ENCODE measurements at regions not wholly inside any gene's neighbourhood (a gene's known extent, or its start where the extent isn't known, plus 50 kb on each side); places are given as distances from the start of the nearest gene placed in this dataset.
"Not testable (repeated sequence)": the region's sequence is repeated elsewhere in the genome, so short reads cannot be mapped to it uniquely, and the experiment has no call there.

GRCh38 chr21:5103880-5104561 lies 5417.4 kb upstream of the TPTE start:
- not testable (repeated sequence) for H3K9ac ChIP-seq (ENCODE audit: insufficient read depth in 1 of 2, low read length in 2 of 2); H3K27ac ChIP-seq (ENCODE audit: low read depth in 1 of 2, low read length in 1 of 2); H3K36me3 ChIP-seq (ENCODE audit: control insufficient read depth in 4 of 4, insufficient read depth in 4 of 4, low read length in 4 of 4); H3K4me1 ChIP-seq (ENCODE audit: control insufficient read depth in 5 of 5, insufficient read depth in 5 of 5, low read length in 5 of 5); ATAC-seq (ENCODE audit: insufficient read depth, low FRiP score); H3K4me3 ChIP-seq; H3K27me3 ChIP-seq (ENCODE audit: control insufficient read depth in 3 of 3, insufficient read depth in 3 of 3, low read length in 2 of 3); DNase-seq; H3K9me3 ChIP-seq (ENCODE audit: control insufficient read depth in 4 of 4, insufficient read depth in 3 of 4, low read length in 3 of 4)
- 20 to 61% methylated on average over 2 to 13 of the region's 27 CpGs for WGBS, 2 donors

GRCh38 chr21:5104562-5104928 lies 5416.8 kb upstream of the TPTE start:
- H3K4me1 ChIP-seq (ENCODE audit: control insufficient read depth in 5 of 5, insufficient read depth in 5 of 5, low read length in 5 of 5); H3K27me3 ChIP-seq (ENCODE audit: control insufficient read depth in 3 of 3, insufficient read depth in 3 of 3, low read length in 2 of 3); H3K36me3 ChIP-seq (ENCODE audit: control insufficient read depth in 4 of 4, insufficient read depth in 4 of 4, low read length in 4 of 4); H3K9me3 ChIP-seq (ENCODE audit: control insufficient read depth in 4 of 4, insufficient read depth in 3 of 4, low read length in 3 of 4); ATAC-seq (ENCODE audit: insufficient read depth, low FRiP score); H3K9ac ChIP-seq (ENCODE audit: insufficient read depth in 1 of 2, low read length in 2 of 2); H3K4me3 ChIP-seq; H3K27ac ChIP-seq (ENCODE audit: low read depth in 1 of 2, low read length in 1 of 2); DNase-seq: not testable (repeated sequence)
- 48 to 75% methylated on average over 6 of the region's 11 CpGs for WGBS, 2 donors

DNA sequence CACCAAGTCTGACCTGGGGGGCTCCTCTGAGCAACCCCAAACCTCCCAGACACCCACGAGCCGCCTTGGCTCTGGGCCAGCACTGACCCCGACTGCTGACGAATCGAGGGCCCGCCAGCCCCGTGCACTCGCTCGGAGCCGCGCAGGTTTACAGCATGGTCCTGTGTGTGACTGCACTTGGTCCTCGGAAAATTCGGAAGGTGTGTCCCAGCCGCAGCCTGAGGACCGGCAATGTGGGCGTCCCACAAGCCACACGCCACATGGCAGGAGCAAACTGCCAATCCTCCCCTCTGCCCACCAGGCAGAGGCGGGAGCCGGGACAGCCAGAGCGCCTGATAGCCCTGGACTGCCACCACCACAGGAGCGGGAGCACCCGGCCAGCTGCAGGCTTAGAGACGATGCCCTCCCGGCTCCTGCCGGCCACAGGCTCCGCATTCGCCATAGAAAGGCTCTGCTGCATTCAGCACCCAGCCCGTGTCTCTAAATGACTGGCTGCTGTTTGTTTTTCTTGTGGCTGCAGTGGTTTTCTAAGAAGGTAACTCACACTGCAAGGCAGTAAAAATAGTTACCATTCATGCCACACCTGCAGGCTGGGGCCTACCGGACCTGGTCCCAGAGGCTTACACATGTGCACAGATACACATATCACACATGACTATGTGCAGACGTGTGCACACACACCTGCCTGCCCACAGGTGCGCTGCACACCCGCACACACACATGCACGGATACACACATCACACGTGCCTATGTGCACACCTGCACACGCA lies 5415.3 kb upstream of the TPTE start:
- H3K27ac ChIP-seq (ENCODE audit: low read depth in 1 of 2, low read length in 1 of 2); ATAC-seq (ENCODE audit: insufficient read depth, low FRiP score); H3K9me3 ChIP-seq (ENCODE audit: control insufficient read depth in 4 of 4, insufficient read depth in 3 of 4, low read length in 3 of 4); H3K9ac ChIP-seq (ENCODE audit: insufficient read depth in 1 of 2, low read length in 2 of 2); H3K4me1 ChIP-seq (ENCODE audit: control insufficient read depth in 5 of 5, insufficient read depth in 5 of 5, low read length in 5 of 5); H3K4me3 ChIP-seq; H3K27me3 ChIP-seq (ENCODE audit: control insufficient read depth in 3 of 3, insufficient read depth in 3 of 3, low read length in 2 of 3); DNase-seq; H3K36me3 ChIP-seq (ENCODE audit: control insufficient read depth in 4 of 4, insufficient read depth in 4 of 4, low read length in 4 of 4): not testable (repeated sequence)
- 92 to 96% methylated on average over 4 to 17 of the region's 35 CpGs for WGBS, 2 donors

- WGBS, 2 donors = 69 to 79% methylated on average over 4 to 6 of the region's 23 CpGs
- ATAC-seq (ENCODE audit: insufficient read depth, low FRiP score) = peak; percentile 50
Observed at GRCh38 chr21:5106767-5107464, 5414.5 kb upstream of the TPTE start.

GRCh38 chr21:5107637-5108036 lies 5413.7 kb upstream of the TPTE start:
- not testable (repeated sequence) for H3K27me3 ChIP-seq (ENCODE audit: control insufficient read depth in 3 of 3, insufficient read depth in 3 of 3, low read length in 2 of 3); H3K9ac ChIP-seq (ENCODE audit: insufficient read depth in 1 of 2, low read length in 2 of 2); H3K4me3 ChIP-seq; ATAC-seq (ENCODE audit: insufficient read depth, low FRiP score); H3K4me1 ChIP-seq (ENCODE audit: control insufficient read depth in 5 of 5, insufficient read depth in 5 of 5, low read length in 5 of 5); H3K9me3 ChIP-seq (ENCODE audit: control insufficient read depth in 4 of 4, insufficient read depth in 3 of 4, low read length in 3 of 4); DNase-seq; H3K36me3 ChIP-seq (ENCODE audit: control insufficient read depth in 4 of 4, insufficient read depth in 4 of 4, low read length in 4 of 4); H3K27ac ChIP-seq (ENCODE audit: low read depth in 1 of 2, low read length in 1 of 2)
- no CpG with 5 or more reads among the region's 20 CpGs for WGBS, 2 donors

More at GRCh38 chr21:5106767-5107464, 5414.5 kb upstream of the TPTE start:
- H3K4me1 ChIP-seq (ENCODE audit: control insufficient read depth in 5 of 5, insufficient read depth in 5 of 5, low read length in 5 of 5); H3K27me3 ChIP-seq (ENCODE audit: control insufficient read depth in 3 of 3, insufficient read depth in 3 of 3, low read length in 2 of 3); H3K9me3 ChIP-seq (ENCODE audit: control insufficient read depth in 4 of 4, insufficient read depth in 3 of 4, low read length in 3 of 4); H3K27ac ChIP-seq (ENCODE audit: low read depth in 1 of 2, low read length in 1 of 2); H3K36me3 ChIP-seq (ENCODE audit: control insufficient read depth in 4 of 4, insufficient read depth in 4 of 4, low read length in 4 of 4); DNase-seq; H3K4me3 ChIP-seq; H3K9ac ChIP-seq (ENCODE audit: insufficient read depth in 1 of 2, low read length in 2 of 2): not testable (repeated sequence)

GRCh38 chr21:5108048-5108775 lies 5413.2 kb upstream of the TPTE start:
- not testable (repeated sequence) for H3K4me3 ChIP-seq; H3K9ac ChIP-seq (ENCODE audit: insufficient read depth in 1 of 2, low read length in 2 of 2); H3K4me1 ChIP-seq (ENCODE audit: control insufficient read depth in 5 of 5, insufficient read depth in 5 of 5, low read length in 5 of 5); H3K27ac ChIP-seq (ENCODE audit: low read depth in 1 of 2, low read length in 1 of 2); H3K27me3 ChIP-seq (ENCODE audit: control insufficient read depth in 3 of 3, insufficient read depth in 3 of 3, low read length in 2 of 3); ATAC-seq (ENCODE audit: insufficient read depth, low FRiP score); H3K9me3 ChIP-seq (ENCODE audit: control insufficient read depth in 4 of 4, insufficient read depth in 3 of 4, low read length in 3 of 4); H3K36me3 ChIP-seq (ENCODE audit: control insufficient read depth in 4 of 4, insufficient read depth in 4 of 4, low read length in 4 of 4); DNase-seq
- 36% methylated on average over 6 of the region's 19 CpGs; no CpG with 5 or more reads in 1 of the 2 donors for WGBS, 2 donors

DNA sequence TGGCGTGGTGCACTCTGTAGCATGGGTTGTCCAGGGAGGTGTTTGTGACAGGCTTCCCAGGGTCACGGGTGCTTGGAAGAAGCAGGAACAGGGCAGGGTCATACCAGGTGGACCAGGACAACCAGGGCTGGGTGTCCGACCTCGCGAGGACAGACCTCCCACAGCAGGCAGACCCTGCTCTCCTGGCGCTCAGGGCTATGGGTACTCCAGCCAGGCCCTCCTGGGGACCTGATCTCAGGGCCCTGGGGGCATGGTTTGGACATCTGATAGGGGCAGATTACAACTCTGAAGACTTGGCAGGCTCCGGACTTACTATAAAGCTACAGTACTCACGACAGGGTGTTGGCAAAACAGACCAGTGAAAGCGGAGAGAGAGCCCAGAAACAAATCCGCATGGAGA lies 5410.2 kb upstream of the TPTE start:
- H3K36me3 ChIP-seq (ENCODE audit: control insufficient read depth in 4 of 4, insufficient read depth in 4 of 4, low read length in 4 of 4); H3K27me3 ChIP-seq (ENCODE audit: control insufficient read depth in 3 of 3, insufficient read depth in 3 of 3, low read length in 2 of 3); H3K9ac ChIP-seq (ENCODE audit: insufficient read depth in 1 of 2, low read length in 2 of 2); DNase-seq; H3K27ac ChIP-seq (ENCODE audit: low read depth in 1 of 2, low read length in 1 of 2); H3K4me1 ChIP-seq (ENCODE audit: control insufficient read depth in 5 of 5, insufficient read depth in 5 of 5, low read length in 5 of 5); H3K4me3 ChIP-seq; ATAC-seq (ENCODE audit: insufficient read depth, low FRiP score); H3K9me3 ChIP-seq (ENCODE audit: control insufficient read depth in 4 of 4, insufficient read depth in 3 of 4, low read length in 3 of 4): not testable (repeated sequence)
- 95 to 100% methylated on average over 3 to 7 of the region's 10 CpGs for WGBS, 2 donors

All from lung (tissue), 9 donors.